IgD-negative memory B cell (primary cell): ENCODE measurements at regions not wholly inside any gene's neighbourhood (a gene's known extent, or its start where the extent isn't known, plus 50 kb on each side); places are given as distances from the start of the nearest gene placed in this dataset.

Experiments
- H3K27ac Mint-ChIP-seq, 3 donors: one replicate each; pipeline ENCODE4 v1.8.0; 2020 to 2022; ENCODE audit warnings: mild to moderate bottlenecking in 3 of 3, mixed read lengths in 3 of 3, moderate library complexity in 1 of 3
- H3K27me3 Mint-ChIP-seq: one replicate; pipeline ENCODE4 v1.8.0; 2021; ENCODE audit warnings: mixed read lengths
- H3K36me3 Mint-ChIP-seq: one replicate; pipeline ENCODE4 v1.8.0; 2020; ENCODE audit warnings: mild to moderate bottlenecking, mixed read lengths
- H3K4me1 Mint-ChIP-seq, 3 donors: one replicate each; pipeline ENCODE4 v1.8.0; 2020 to 2022; ENCODE audit warnings: mixed read lengths in 3 of 3, mild to moderate bottlenecking in 1 of 3
- H3K4me3 Mint-ChIP-seq, 4 donors: one replicate each; pipeline ENCODE4 v1.8.0; 2020 to 2022; ENCODE audit warnings: mild to moderate bottlenecking in 4 of 4, mixed read lengths in 4 of 4, moderate library complexity in 3 of 4
- H3K9me3 Mint-ChIP-seq, 3 donors: one replicate each; pipeline ENCODE4 v1.8.0; 2020 to 2021; ENCODE audit warnings: mixed read lengths in 3 of 3, mild to moderate bottlenecking in 1 of 3

- peaks cover 5 to 12% (median 9%) of the 10 kb centered on the region in 3 donors for H3K4me1 Mint-ChIP-seq
- H3K9me3 Mint-ChIP-seq = no peaks in the 10 kb centered on the region
- H3K36me3 Mint-ChIP-seq = peaks cover 1% of the 10 kb centered on the region
- no peak overlapping the region for H3K27ac Mint-ChIP-seq
- peaks cover 16% of the 10 kb centered on the region for H3K27me3 Mint-ChIP-seq
- H3K4me3 Mint-ChIP-seq = peak overlapping the region in 3 of 4 donors; percentile 69 to 79 (median 72)
Observed at GRCh38 chr2:128736689-128737545, 418.2 kb upstream of the HS6ST1 start.

- Mint-ChIP-seq H3K9me3 (no peaks in the 10 kb centered on the region), H3K4me3 (no peak overlapping the region), H3K27me3 (peaks cover 14% of the 10 kb centered on the region), H3K4me1 (peaks cover 5 to 12% (median 9%) of the 10 kb centered on the region in 3 donors), H3K36me3 (peaks cover 1% of the 10 kb centered on the region), H3K27ac (no peak overlapping the region)
Observed at GRCh38 chr2:128737546-128737826, 418.8 kb upstream of the HS6ST1 start.

GRCh38 chr2:128738446-128739110, 419.9 kb upstream of the HS6ST1 start:
- H3K4me3 Mint-ChIP-seq = no peak overlapping the region
- peaks cover 14% of the 10 kb centered on the region for H3K27me3 Mint-ChIP-seq
- H3K4me1 Mint-ChIP-seq = peaks cover 5 to 12% (median 9%) of the 10 kb centered on the region in 3 donors
- H3K36me3 Mint-ChIP-seq = peaks cover 1% of the 10 kb centered on the region
- no peaks in the 10 kb centered on the region for H3K9me3 Mint-ChIP-seq
- no peak overlapping the region for H3K27ac Mint-ChIP-seq

- no peaks in the 10 kb centered on the region for H3K27me3 Mint-ChIP-seq
- no peaks in the 10 kb centered on the region for H3K4me1 Mint-ChIP-seq
- no peaks in the 10 kb centered on the region for H3K9me3 Mint-ChIP-seq
- H3K27ac Mint-ChIP-seq = no peak overlapping the region
- H3K4me3 Mint-ChIP-seq = no peak overlapping the region
- no peaks in the 10 kb centered on the region for H3K36me3 Mint-ChIP-seq
Observed at GRCh38 chr2:128742467-128742866, 423.8 kb upstream of the HS6ST1 start.

- no peaks in the 10 kb centered on the region for H3K9me3 Mint-ChIP-seq
- H3K36me3 Mint-ChIP-seq = no peaks in the 10 kb centered on the region
- no peaks in the 10 kb centered on the region for H3K4me1 Mint-ChIP-seq
- H3K27me3 Mint-ChIP-seq = no peaks in the 10 kb centered on the region
- no peak overlapping the region for H3K27ac Mint-ChIP-seq
- no peak overlapping the region for H3K4me3 Mint-ChIP-seq
Observed at GRCh38 chr2:128745946-128746345, 427.3 kb upstream of the HS6ST1 start.

GRCh38 chr2:128746356-128746755, 427.7 kb upstream of the HS6ST1 start:
- Mint-ChIP-seq H3K4me3 (no peak overlapping the region), H3K9me3 (no peaks in the 10 kb centered on the region), H3K4me1 (no peaks in the 10 kb centered on the region), H3K36me3 (no peaks in the 10 kb centered on the region), H3K27me3 (no peaks in the 10 kb centered on the region), H3K27ac (no peak overlapping the region)

GRCh38 chr2:128748336-128748735, 429.7 kb upstream of the HS6ST1 start:
- Mint-ChIP-seq H3K4me1 (peaks cover 4 to 9% (median 8%) of the 10 kb centered on the region in 3 donors), H3K36me3 (no peaks in the 10 kb centered on the region), H3K27ac (no peak overlapping the region), H3K9me3 (no peaks in the 10 kb centered on the region), H3K27me3 (no peaks in the 10 kb centered on the region), H3K4me3 (no peak overlapping the region)

GRCh38 chr2:128748835-128749605, 430.4 kb upstream of the HS6ST1 start:
- H3K27me3 Mint-ChIP-seq = no peaks in the 10 kb centered on the region
- H3K27ac Mint-ChIP-seq = no peak overlapping the region
- no peaks in the 10 kb centered on the region for H3K36me3 Mint-ChIP-seq
- no peak overlapping the region for H3K4me3 Mint-ChIP-seq
- peaks cover 9 to 15% (median 14%) of the 10 kb centered on the region in 3 donors for H3K4me1 Mint-ChIP-seq
- no peaks in the 10 kb centered on the region for H3K9me3 Mint-ChIP-seq

- H3K36me3 Mint-ChIP-seq = no peaks in the 10 kb centered on the region
- no peaks in the 10 kb centered on the region for H3K9me3 Mint-ChIP-seq
- H3K4me1 Mint-ChIP-seq = peaks cover 22 to 27% (median 23%) of the 10 kb centered on the region in 3 donors
- H3K4me3 Mint-ChIP-seq = no peak overlapping the region
- H3K27ac Mint-ChIP-seq = no peak overlapping the region
- no peaks in the 10 kb centered on the region for H3K27me3 Mint-ChIP-seq
Observed at GRCh38 chr2:128750328-128751165, 431.9 kb upstream of the HS6ST1 start.

- Mint-ChIP-seq H3K27ac (peak overlapping the region in 1 of 3 donors; percentile 9), H3K9me3 (no peaks in the 10 kb centered on the region), H3K4me1 (peaks cover 22 to 37% (median 33%) of the 10 kb centered on the region in 3 donors), H3K4me3 (no peak overlapping the region), H3K36me3 (no peaks in the 10 kb centered on the region), H3K27me3 (no peaks in the 10 kb centered on the region)
Observed at GRCh38 chr2:128751746-128752145, 433.1 kb upstream of the HS6ST1 start.

GRCh38 chr2:128752691-128753263, 434.1 kb upstream of the HS6ST1 start:
- peak overlapping the region in 1 of 4 donors; percentile 63 for H3K4me3 Mint-ChIP-seq
- H3K4me1 Mint-ChIP-seq = peaks cover 22 to 43% (median 39%) of the 10 kb centered on the region in 3 donors
- H3K27me3 Mint-ChIP-seq = peaks cover 2% of the 10 kb centered on the region
- H3K9me3 Mint-ChIP-seq = no peaks in the 10 kb centered on the region
- no peaks in the 10 kb centered on the region for H3K36me3 Mint-ChIP-seq
- H3K27ac Mint-ChIP-seq = no peak overlapping the region

GRCh38 chr2:128753321-128753720, 434.7 kb upstream of the HS6ST1 start:
- H3K4me1 Mint-ChIP-seq = peaks cover 22 to 46% (median 42%) of the 10 kb centered on the region in 3 donors
- H3K9me3 Mint-ChIP-seq = no peaks in the 10 kb centered on the region
- H3K36me3 Mint-ChIP-seq = no peaks in the 10 kb centered on the region
- H3K27me3 Mint-ChIP-seq = peaks cover 4% of the 10 kb centered on the region
- peak overlapping the region in 1 of 4 donors; percentile 63 for H3K4me3 Mint-ChIP-seq
- no peak overlapping the region for H3K27ac Mint-ChIP-seq

GRCh38 chr2:128753800-128754199, 435.1 kb upstream of the HS6ST1 start:
- peaks cover 22 to 46% (median 43%) of the 10 kb centered on the region in 3 donors for H3K4me1 Mint-ChIP-seq
- peaks cover 6% of the 10 kb centered on the region for H3K27me3 Mint-ChIP-seq
- no peak overlapping the region for H3K27ac Mint-ChIP-seq
- no peaks in the 10 kb centered on the region for H3K9me3 Mint-ChIP-seq
- no peaks in the 10 kb centered on the region for H3K36me3 Mint-ChIP-seq
- H3K4me3 Mint-ChIP-seq = peak overlapping the region in 2 of 4 donors; percentile 75 to 83

- Mint-ChIP-seq H3K4me3 (peak overlapping the region in 3 of 4 donors; percentile 47 to 83 (median 75)), H3K4me1 (peaks cover 22 to 46% (median 43%) of the 10 kb centered on the region in 3 donors), H3K36me3 (no peaks in the 10 kb centered on the region), H3K9me3 (no peaks in the 10 kb centered on the region), H3K27ac (no peak overlapping the region), H3K27me3 (peaks cover 6% of the 10 kb centered on the region)
Observed at GRCh38 chr2:128754246-128754724, 435.6 kb upstream of the HS6ST1 start.
